Limb (tissue), 2 donors: ENCODE measurements at regions not wholly inside any gene's neighbourhood (a gene's known extent, or its start where the extent isn't known, plus 50 kb on each side); places are given as distances from the start of the nearest gene placed in this dataset.
"Not testable (repeated sequence)": the region's sequence is repeated elsewhere in the genome, so short reads cannot be mapped to it uniquely, and the experiment has no call there.

Source experiments
- DNase-seq, 2 donors: peaks; one replicate each; pipeline ENCODE4 v3.0.0-alpha.2; 2016; ENCODE audit errors: extremely low spot score in 2 of 2

DNA sequence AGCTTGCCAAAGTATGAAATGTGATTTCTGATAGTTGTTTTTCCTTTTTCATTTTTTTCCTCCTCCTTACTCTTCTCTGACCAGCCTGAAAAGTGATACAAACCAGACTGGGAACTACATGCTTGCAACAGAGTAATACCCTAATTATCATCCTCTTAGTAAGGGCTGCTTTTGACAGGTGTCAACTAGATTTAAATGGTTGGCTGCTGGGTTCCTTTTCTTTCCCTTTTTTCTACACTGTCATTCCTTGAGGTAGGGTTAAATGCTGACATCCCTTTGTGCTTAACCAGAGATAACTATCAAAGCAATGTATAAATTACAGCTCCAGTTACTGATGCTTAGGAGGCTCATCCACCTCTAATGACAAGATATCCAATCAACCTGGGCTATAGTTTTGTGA is 598.8 kb downstream of the TTLL7 start:
- DNase-seq: not testable (repeated sequence)

DNA sequence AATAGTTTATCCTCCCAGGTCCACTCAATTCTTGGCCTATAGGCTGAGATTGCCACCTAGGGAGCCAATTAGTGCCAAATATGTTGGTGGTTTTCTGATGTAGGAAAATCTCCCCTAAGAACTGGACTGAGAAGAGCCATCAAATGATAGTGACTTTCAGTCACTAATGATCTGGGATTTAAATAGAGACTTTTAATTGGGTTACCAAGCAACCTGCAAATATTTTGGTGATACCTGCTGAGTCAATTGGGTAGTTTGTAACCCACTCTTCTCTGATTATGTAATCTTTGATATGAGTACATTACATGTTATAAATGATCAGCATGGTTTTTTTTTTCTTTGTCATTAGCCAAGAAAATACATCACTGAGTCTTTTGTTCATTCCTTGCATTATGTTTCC is 600.8 kb downstream of the TTLL7 start:
- not testable (repeated sequence) for DNase-seq

DNA sequence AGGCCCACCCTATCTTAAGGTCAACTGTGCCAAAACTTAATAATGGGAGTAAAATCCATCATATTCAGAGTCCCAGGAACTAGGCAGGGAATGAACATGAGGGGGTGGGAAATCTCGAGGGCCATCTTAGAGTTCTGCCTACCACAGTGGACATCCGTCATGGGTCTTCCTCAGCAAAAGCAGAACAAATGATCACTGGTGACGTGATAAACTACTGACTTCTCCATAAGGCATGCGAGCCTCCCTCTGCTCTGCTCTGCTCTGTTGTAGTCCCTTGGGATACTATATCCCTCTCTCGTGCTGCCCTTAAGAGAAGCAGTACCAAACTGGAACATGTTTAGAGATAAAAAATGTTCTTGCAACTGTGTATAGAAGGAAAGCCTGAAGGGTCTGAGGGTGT is 603.8 kb downstream of the TTLL7 start:
- not testable (repeated sequence) for DNase-seq

DNA sequence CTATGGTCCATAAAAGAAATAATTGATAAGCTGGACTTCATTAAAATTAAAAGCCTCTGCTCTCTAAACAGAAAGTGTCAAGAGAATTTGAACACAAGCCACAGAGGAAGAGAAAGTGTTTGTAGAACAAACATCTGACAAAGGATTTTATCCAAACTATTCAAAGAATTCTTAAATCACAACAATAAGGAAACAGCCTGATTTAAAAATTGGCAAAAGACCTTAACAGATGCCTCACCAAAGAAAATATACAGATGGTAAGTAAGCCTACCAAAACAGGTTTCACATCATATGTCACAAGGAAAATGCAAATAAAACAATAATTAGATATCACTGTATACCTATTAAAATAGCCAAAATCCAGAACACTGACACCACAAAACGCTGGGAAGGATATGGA is 612.0 kb downstream of the TTLL7 start:
- not testable (repeated sequence) for DNase-seq

DNA sequence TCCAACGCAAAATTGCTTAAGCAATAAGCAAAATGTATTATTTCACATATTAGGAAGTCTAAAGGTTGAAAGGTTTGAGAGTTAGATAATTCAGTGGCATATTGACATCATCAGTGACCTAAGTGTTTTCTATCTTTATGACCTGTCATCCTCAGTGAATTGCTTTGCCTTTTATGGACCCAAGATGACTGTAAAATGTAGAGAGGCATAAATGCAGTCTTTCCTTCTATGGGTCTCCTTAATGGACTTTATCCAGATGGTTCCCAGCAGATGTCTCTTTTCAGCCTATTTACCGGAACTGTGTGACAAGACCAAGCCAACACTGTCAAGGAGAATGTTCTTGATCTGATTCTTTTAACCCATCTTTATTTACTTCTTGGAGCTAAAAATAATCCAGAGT is 615.8 kb downstream of the TTLL7 start:
- DNase-seq: not testable (repeated sequence)

DNA sequence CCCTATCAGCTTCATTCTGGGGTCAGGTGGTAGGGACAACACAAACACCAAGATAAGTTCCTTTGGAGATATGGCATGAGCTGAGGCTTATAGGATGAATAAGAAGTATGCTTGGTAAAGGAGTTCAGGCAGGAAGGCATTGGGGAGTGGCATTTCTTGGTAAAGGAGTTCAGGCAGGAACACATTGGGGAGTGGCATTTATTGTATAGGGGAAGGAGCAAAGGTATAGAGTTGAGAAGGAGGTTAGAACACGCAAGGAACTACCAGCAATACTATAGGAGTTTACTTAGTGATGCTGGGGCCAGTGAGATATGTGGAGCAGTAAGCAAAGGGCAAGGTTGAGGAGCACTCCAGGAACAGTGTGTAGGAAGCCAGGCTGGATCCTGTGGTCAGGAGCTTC is 625.9 kb downstream of the TTLL7 start:
- not testable (repeated sequence) for DNase-seq

DNA sequence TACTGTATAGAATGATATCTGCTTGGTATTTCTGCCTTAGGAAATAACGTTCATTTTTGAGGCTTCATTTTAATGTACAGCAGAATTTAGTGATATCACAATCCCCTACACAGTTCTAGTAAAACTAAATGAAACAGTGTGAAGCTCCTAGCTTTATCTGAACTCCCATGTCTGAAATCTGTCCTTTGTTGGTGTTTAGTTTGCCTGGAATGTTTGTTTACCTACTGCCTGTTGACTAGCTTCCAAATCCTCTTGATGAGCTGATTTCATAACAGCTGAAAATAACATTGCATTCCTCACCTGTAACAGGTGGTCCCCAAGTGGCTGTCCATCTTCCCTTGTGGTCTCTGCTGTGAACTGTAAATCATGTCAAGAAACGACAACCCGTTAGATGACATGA is 629.1 kb downstream of the TTLL7 start:
- DNase-seq: not testable (repeated sequence)

DNA sequence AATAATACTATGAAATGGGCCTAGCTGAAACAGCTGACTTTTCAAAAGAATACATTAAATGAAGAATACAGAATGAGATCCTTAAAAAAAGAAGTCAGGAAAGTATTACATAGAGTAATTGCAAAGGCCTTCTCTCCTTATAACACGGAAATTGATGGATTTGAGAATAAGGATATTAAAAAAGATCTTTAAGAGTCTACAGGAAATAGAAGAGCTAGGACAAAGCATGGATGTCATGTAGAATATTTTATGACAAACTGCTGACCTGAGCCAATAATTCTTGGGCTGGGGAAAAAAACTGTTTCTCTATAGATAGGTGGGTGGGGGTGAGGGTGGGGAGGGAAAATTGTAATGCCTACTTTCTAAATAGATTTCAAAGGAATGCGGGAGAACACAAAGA is 633.6 kb downstream of the TTLL7 start:
- DNase-seq: not testable (repeated sequence)

DNA sequence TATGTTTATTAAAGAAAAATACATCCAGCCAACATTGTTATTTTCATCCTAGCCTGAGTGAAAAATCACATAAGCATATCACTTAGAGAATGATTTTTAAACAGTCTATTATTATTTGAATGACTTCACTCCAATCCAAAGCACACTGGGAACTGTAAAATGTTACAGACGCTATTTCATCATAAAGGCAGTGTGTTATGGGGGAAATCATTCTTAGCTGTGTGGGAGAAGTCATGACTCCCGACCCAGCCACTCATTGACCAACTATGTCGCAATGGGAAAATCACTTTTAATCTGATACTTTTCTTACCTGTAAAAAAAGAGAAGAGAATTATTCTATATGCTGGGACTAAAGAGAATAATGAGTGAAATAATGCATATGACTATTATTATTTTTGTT is 653.6 kb downstream of the TTLL7 start:
- DNase-seq: not testable (repeated sequence)

DNA sequence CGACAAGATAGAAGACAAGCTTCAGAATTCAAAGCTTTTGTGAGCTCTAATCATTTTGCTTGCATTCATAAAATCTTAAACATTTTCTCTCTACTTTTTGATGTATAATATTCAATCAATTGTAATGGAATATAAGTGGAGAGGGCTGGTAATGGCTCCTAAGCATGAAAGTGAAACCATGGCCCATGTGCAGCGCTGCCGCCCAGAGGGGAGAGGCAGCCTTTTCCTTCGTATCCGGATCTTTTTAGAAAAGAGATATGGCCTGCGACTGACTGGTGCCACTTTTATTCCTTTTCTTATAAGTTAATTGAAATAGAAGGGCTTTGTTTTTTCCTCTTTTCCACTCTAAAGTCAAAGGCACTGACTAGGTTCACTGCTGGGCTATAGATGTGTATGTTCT is 655.2 kb downstream of the TTLL7 start:
- DNase-seq: not testable (repeated sequence)

DNA sequence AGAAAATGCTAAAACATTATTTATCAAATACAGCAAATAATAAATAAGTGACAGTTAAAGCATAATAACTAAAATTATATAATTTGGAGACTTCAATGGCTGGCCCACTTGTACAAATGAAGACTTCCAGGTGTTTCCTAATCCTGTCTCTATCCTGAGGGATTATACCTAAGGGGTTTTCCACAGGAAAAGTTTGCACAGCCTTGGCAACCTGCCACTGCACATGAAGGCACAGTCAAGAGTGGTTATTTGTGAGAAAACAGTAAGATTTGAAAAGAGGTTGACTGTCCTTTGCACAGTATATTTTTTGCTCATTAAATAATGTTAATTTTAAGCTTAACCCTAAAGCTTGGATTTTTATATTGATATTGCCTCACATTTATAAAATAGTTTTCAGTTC is 655.9 kb downstream of the TTLL7 start:
- not testable (repeated sequence) for DNase-seq

DNA sequence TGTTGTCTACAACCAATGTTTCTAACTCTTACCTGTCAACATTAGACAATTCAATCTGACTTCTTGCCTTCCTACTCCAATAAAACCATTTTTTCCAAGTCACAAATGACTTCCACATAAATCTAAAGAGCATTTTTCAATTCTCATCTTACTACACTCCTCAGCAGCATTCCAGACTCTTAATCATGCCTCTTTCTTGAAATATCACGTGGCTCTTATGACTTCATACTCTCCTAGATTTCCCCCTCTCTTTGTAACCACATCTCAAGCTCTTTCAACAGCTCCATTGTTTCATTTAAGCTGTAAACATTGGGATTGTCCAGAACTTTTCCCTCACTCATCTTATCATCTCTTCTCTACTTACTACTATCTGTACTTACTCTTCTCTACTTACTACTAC is 666.6 kb downstream of the TTLL7 start:
- not testable (repeated sequence) for DNase-seq

DNA sequence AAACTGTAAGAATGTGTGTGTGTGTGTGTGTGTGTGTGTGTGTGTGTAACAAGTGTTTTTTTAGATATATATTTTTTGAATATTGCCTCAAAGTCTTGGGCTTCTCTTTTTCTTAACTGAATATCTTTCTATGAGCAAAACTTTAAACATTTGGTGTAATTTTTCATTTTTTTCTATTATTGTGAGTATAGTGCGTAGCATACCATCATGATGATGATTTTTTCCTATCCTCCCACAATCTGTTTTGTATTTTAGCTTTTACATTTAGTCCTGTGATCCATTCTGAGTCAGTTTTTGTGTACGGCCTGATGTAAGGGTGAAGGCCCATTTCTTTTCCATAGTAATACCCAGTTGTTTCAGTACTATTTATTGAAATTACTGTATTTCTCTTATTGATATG is 680.6 kb downstream of the TTLL7 start:
- no peak for DNase-seq

DNA sequence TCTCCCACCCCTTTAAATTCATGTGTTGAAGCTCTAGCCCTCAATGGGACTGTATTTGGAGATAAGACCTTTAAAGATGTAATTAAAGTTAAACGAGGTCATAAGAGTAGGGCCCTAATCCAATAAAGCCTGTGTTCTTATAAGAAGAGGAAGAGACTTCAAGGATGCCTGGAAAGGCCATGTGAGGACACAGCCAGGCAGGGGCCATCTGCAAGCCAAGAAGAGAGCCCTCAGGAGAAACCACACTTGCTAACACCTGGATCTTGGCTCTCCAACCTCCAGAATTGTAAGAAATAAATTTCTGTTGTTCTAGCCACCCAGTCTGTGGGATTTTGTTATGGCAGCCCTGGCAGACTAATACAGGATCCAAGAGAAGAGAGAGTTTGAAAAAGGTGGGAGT is 683.5 kb downstream of the TTLL7 start:
- DNase-seq: not testable (repeated sequence)

DNA sequence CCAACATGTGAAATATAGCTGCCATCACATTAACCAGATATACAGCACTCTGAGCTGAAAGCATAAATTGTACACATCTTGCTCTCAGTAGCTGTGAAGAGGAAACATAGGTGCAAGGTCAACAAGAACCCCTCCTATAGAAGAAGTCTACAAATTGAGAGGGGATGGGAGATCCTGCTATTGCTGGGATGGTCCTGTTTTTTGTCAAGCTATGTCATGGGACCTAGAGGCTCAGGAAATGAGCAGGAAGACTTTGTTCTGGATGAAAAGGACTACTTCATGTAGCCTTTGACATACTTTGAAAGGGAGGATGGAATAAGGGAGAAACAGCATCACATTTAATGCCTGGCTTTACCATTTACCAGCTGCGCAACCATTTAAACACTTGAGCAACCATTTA is 688.8 kb downstream of the TTLL7 start:
- DNase-seq: not testable (repeated sequence)

DNA sequence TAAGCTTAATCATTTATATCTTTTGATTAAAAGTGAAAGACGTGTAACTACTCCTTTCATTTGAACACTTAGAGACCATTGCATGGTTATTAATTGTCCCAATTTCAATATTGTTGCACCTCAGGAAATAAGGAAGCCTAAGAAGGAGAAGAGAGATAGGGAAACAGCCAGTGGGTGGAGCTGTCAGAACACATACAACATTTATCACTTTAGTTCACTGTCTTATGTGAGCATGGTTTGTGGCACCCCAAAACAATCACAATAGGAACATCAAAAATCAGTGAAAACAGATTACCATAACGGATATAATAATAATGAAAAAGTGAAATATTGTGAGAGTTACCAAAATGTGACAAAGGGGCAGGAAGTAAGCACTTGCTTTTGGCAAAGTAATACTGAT is 689.9 kb downstream of the TTLL7 start:
- DNase-seq: not testable (repeated sequence)

DNA sequence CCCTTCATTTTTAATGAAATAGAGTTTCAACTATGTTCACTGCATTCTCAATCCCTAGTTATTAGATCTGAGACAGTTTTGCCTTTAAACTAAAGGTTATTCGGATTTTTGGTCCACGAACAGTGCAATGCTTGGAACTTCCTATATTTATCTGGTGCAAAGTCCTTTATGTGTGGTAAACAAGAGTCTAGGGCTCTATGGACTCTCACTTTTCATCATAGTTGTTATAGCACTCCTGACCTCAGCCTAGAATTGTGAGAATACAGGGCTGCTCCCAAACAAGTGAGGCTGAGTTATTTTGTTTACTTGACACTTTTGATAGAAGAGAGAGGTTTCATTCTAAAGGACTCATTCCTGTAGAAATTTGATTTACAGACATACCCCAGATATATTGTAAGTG is 692.1 kb downstream of the TTLL7 start:
- not testable (repeated sequence) for DNase-seq

DNA sequence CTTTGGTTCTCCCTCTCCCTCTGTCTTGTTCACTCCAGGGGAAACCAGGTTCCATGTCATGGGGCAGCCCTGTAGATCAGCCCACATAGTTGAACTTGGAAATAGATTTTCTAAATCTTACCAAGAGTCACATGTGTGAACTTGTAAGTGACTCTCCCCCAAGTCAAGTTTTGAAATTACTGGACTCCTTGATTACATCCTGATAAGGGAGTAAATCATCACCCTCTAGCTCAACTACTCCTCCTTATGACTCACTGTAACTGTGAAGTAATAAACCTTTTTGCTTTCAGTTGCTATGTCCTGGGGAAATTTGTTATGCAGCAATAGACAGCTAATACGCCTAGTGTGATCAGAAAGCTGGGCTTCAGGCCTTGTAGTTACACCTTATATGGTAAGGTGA is 703.3 kb downstream of the TTLL7 start:
- DNase-seq: not testable (repeated sequence)

DNA sequence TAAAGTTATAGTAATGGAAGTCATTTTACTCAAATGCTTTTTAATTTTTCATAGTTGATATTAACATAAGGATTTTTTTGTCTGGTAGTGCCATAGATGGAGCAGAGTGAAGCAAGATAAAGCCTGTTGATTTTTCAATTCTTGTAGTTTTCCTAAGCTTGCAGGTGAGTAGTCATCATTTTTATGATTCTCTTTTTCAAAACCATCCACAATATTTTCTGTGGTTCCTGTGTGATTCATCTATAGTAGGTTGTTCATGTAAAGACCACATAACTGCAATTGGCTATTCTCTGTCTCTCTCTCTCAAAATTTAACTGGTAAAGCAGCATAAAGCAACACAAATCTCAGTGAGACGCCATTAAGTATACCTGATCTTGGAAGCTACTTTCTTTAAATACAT is 711.5 kb downstream of the TTLL7 start:
- DNase-seq: not testable (repeated sequence)

DNA sequence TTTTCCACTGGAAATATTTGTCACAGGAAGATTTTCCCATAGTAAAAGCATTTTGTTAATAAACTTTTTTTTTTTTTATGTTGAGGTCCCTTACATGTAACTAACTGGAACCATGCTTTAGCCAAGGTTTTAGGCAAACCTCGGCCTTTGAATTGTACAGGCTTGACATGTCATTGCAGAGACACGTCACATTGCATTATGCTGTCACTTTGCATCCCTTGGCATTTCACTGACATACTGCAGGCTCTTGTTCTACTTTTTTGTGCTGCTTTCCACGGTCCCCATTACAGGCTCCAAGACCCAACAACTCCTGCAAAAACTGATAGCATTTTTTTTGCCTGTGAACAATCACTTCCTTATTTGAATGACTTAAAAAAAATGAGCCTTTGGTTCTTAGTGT is 724.3 kb downstream of the TTLL7 start:
- DNase-seq: not testable (repeated sequence)

DNA sequence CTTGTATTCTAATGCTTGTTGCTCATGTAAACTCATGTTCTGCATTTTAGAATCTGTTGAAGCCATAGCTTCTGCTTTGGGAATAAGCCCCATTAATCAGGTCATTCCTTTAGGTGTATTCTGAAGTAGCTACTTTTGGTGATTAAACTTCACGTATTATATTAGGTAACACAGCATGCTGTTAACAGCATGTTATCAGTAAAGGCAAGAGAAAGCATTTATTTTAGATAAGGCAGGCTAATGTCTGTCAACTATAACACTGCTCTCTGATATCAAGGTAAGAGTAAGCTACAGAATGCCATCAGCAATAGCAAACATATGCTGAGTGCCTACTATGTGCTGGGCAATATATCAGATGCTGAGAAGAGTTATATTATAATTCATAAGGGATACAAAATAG is 726.4 kb downstream of the TTLL7 start:
- not testable (repeated sequence) for DNase-seq

DNA sequence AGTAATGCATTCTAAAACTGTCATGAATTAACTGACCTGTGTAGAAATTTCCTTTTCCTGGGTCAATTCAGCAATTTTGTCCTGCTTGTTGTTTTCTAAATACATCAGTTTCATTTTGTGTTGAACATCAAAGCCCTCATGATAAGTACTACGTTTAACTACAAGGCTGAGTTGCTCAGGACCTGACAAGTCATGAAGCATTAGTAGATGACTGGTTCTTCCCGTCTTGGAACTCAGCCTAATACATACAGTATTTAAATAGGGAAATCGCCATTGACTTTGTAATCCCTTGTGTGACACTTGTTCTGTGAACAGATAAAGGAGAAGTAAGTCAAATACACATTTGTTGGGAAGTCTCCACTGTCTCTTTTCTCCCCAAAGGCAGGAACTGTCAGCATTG is 727.1 kb downstream of the TTLL7 start:
- not testable (repeated sequence) for DNase-seq

DNA sequence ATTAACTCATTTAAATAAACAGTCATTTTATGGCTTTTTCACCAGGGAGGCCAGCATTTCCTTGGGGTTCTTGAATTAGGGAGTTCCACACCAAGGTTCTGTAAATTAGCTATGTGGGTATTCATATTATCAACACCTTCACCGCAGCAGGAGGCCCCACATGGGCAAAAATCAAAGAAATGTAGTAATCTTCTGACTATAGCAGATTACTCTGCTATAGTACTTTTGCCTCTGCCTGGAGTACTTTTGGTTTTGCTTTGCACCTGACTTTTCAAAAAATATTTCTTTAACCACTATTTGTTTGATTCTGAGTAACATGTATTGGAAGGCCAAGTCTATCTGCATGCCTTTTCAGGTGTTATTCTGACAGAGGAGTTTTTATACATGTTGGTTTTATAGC is 728.1 kb downstream of the TTLL7 start:
- not testable (repeated sequence) for DNase-seq

DNA sequence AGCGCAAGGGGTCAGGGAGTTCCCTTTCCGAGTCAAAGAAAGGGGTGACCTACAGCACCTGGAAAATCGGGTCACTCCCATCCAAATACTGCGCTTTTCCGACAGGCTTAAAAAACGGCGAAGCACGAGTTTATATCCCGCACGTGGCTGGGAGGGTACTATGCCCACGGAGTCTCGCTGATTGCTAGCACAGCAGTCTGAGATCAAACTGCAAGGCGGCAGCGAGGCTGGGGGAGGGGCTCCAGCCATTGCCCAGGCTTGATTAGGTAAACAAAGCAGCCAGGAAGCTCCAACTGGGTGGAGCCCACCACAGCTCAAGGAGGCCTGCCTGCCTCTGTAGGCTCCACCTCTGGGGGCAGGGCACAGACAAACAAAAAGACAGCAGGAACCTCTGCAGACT is 735.1 kb downstream of the TTLL7 start:
- DNase-seq: not testable (repeated sequence)
